NCI-H2029 (cell line): ENCODE measurements at regions not wholly inside any gene's neighbourhood (a gene's known extent, or its start where the extent isn't known, plus 50 kb on each side); places are given as distances from the start of the nearest gene placed in this dataset.

Experiments used
- DNase-seq: peaks from one replicate; lab custom pipeline; 2025; lab: John Stamatoyannopoulos, UW

DNA sequence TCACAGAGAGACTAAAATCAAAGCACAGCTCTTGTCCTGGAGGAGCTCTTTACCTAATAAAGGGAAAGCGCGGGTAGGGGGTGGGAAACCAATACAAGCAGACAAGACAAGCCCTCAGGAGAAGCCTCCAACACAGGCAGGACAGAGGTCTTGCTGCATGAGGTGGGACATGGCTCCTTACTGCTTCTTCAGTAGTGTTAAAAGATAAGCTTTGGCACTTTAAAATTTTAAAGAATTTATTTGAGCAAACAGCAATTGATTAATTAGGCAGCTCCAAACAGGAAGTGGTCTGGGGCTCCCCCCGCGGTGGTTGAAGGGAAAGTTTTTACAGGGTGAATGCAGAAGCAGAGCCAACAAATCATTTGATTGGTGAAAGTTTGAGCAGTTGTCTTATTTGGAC is 50.3 kb upstream of the MACC1 start:
- DNase-seq: no peak

GRCh38 chr7:20268824-20269223 is 51.6 kb upstream of the MACC1 start:
- no peak for DNase-seq

GRCh38 chr7:20269726-20270125 is 52.5 kb upstream of the MACC1 start:
- DNase-seq: no peak

DNA sequence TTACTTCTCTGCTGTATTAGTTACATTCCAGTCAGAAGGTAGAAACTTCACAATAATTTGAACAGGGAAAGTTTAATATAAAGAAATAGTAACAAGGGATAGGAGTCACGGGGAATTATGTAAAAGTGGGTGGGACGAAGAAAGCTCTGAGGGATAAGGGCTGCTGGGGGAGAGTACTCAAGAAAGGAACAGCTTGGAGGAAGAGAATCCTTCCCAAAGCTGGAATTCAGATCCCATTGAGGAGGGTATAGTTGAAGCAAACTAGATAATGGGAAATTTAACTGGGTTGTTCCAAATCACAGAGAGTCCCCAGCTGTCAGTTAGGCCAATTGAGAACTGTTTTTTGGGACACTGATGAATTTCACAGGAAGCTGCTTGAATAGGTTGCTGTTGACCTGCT is 53.2 kb upstream of the MACC1 start:
- no peak for DNase-seq

- DNase-seq: peak; percentile 39
These were observed 53.7 kb upstream of the MACC1 start for GRCh38 chr7:20270867-20271266.

GRCh38 chr7:20275637-20276036 is 55.1 kb upstream of the ITGB8 start:
- no peak for DNase-seq

DNA sequence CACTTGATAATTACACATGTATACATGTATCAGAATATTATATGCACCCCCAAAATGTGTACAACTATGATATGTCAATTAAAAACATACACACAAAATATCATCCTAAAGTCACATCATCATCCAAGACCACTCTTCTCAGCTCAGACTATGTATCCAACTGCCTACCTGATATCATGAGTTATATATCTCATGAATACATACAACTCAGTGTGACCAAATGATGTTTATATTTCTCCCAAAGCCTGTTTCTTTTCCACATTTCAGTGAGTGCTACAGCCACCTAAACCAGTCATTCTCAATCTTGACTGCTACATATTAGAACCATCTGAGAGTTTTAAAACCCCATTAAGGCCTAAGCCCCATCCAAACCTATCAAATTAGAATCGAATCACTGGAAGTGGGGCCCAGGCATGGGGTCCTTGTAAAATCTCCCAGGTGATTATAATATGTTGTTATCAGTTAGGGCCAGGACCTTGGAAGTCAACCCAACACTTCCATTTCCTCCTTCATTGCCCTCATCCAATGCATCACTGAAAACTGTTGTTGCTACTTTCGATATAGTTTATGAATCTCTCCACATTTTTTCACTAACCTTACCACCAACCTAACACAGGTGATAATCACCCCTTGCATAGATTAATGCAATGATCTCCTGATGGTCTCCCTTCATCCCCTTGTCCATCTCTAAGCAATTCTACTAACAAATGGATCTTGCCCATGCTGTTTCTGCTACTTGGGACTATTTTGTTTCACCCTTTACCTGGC is 53.8 kb upstream of the ITGB8 start:
- no peak for DNase-seq

GRCh38 chr7:20279979-20280378 is 50.7 kb upstream of the ITGB8 start:
- no peak for DNase-seq

GRCh38 chr7:20280475-20281351 is 50.0 kb upstream of the ITGB8 start:
- DNase-seq: no peak
